ENCODE measurements at regions not wholly inside any gene's neighbourhood (a gene's known extent, or its start where the extent isn't known, plus 50 kb on each side); places are given as distances from the start of the nearest gene placed in this dataset.
"Not testable (repeated sequence)": the region's sequence is repeated elsewhere in the genome, so short reads cannot be mapped to it uniquely, and the experiment has no call there.

GRCh38 chrX:112577146-112577545 lies 102.6 kb downstream of the LHFPL1 start:
- no peak for DNase-seq (ENCODE audit: low read depth, low spot score)

- no peak for DNase-seq (ENCODE audit: low read depth, low spot score)
Observed at GRCh38 chrX:112571388-112571787, 108.3 kb downstream of the LHFPL1 start.

- DNase-seq (ENCODE audit: low read depth, low spot score) = no peak
Observed at GRCh38 chrX:112555831-112556230, 123.9 kb downstream of the LHFPL1 start.

- DNase-seq (ENCODE audit: low read depth, low spot score) = no peak
Observed at GRCh38 chrX:112545051-112545450, 134.7 kb downstream of the LHFPL1 start.

- peak; percentile 84 for DNase-seq (ENCODE audit: low read depth, low spot score)
Observed at GRCh38 chrX:112536544-112536943, 143.2 kb downstream of the LHFPL1 start.

GRCh38 chrX:112527903-112528302 lies 151.8 kb downstream of the LHFPL1 start:
- no peak for DNase-seq (ENCODE audit: low read depth, low spot score)

GRCh38 chrX:112521676-112522075 lies 158.1 kb downstream of the LHFPL1 start:
- DNase-seq (ENCODE audit: low read depth, low spot score) = no peak

- no peak for DNase-seq (ENCODE audit: low read depth, low spot score)
Observed at GRCh38 chrX:112520124-112520523, 159.6 kb downstream of the LHFPL1 start.

GRCh38 chrX:112513154-112513553 lies 166.6 kb downstream of the LHFPL1 start:
- peak; percentile 41 for DNase-seq (ENCODE audit: low read depth, low spot score)

GRCh38 chrX:112512509-112512908 lies 167.2 kb downstream of the LHFPL1 start:
- peak; percentile 18 for DNase-seq (ENCODE audit: low read depth, low spot score)

- no peak for DNase-seq (ENCODE audit: low read depth, low spot score)
Observed at GRCh38 chrX:112510629-112511028, 169.1 kb downstream of the LHFPL1 start.

- DNase-seq (ENCODE audit: low read depth, low spot score) = no peak
Observed at GRCh38 chrX:112477653-112478052, 202.1 kb downstream of the LHFPL1 start.

GRCh38 chrX:112473654-112474053 lies 206.1 kb downstream of the LHFPL1 start:
- DNase-seq (ENCODE audit: low read depth, low spot score) = peak; percentile 18

- no peak for DNase-seq (ENCODE audit: low read depth, low spot score)
Observed at GRCh38 chrX:112470551-112470950, 209.2 kb downstream of the LHFPL1 start.

GRCh38 chrX:112461949-112462450 lies 217.7 kb downstream of the LHFPL1 start:
- DNase-seq (ENCODE audit: low read depth, low spot score) = peak; percentile 94

GRCh38 chrX:112457788-112458187 lies 221.9 kb downstream of the LHFPL1 start:
- DNase-seq (ENCODE audit: low read depth, low spot score) = no peak

GRCh38 chrX:112450810-112451209 lies 228.9 kb downstream of the LHFPL1 start:
- no peak for DNase-seq (ENCODE audit: low read depth, low spot score)

- DNase-seq (ENCODE audit: low read depth, low spot score) = no peak
Observed at GRCh38 chrX:112440277-112440676, 239.5 kb downstream of the LHFPL1 start.

- no peak for DNase-seq (ENCODE audit: low read depth, low spot score)
Observed at GRCh38 chrX:112424166-112424565, 255.6 kb downstream of the LHFPL1 start.

- no peak for DNase-seq (ENCODE audit: low read depth, low spot score)
Observed at GRCh38 chrX:112391313-112391712, 288.4 kb downstream of the LHFPL1 start.

GRCh38 chrX:112381649-112382298 lies 298.0 kb downstream of the LHFPL1 start:
- DNase-seq (ENCODE audit: low read depth, low spot score) = not testable (repeated sequence)

- no peak for DNase-seq (ENCODE audit: low read depth, low spot score)
Observed at GRCh38 chrX:112380541-112381278, 298.1 kb upstream of the TRPC5 start.

- DNase-seq (ENCODE audit: low read depth, low spot score) = no peak
Observed at GRCh38 chrX:112377481-112377880, 294.9 kb upstream of the TRPC5 start.

Measured in ELF-1 (cell line).